Limb (tissue), 2 donors: ENCODE measurements at regions not wholly inside any gene's neighbourhood (a gene's known extent, or its start where the extent isn't known, plus 50 kb on each side); places are given as distances from the start of the nearest gene placed in this dataset.

Experiments
- DNase-seq, 2 donors: peaks; one replicate each; pipeline ENCODE4 v3.0.0-alpha.2; 2016; ENCODE audit errors: extremely low spot score in 2 of 2

GRCh38 chr6:145044641-145045246 is 690.6 kb downstream of the EPM2A start:
- peak in 1 of 2 donors; percentile 40 for DNase-seq

DNA sequence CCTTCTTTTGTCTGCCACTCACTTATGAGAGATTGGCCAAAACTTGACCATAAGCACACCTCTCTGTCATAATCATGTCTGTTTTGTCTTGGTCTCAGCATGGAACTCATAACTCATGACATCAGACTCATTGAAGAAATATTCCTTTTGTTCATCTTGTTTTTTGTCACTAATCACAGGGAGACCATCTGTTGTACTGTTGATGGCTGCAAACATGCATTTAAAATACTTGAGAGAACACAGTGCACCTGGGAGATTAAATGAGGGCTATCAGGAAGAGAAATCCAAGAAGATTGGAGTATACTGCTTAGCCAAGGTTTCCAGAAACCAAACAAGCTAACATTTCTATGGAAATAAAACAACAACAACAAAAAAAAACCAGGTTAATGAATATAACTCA is 689.7 kb downstream of the EPM2A start:
- DNase-seq, result no peak

DNA sequence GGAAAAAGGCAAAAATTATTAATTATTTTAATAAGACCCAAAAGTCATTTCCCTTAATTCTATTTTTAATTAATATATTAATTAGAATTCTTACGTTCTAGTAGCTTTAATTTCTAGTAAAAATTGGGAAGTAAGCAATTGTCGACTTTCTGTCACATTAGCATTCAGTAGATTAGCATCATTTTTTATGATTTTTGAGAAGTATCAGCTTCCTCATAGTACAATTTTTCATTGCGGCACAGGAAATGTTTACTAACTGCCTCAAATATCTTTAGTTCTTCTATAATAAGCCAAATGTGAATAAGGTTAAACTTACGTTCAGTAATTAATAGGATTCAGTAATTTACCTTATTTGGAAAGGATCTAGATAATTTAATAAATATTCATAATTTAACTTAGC is 687.4 kb downstream of the EPM2A start:
- no peak for DNase-seq

DNA sequence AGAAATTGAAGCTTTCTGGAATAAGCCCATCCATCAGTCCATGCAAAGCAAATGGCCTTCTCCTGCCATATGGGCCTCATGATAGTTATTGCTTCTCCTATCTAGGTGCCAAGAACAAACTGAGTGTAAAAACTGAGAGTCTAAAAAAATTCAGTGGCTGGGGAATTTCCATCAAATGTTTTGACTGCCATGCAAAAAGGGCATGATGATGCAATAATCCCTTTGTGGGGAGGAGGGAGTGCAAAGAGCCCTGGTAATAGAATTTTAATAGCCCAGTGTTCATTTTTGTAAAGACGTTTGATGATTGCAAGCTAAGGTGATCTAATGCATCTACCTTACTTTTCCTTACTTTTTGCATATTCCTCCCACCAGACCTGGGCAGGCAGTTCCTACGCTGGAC is 683.7 kb downstream of the EPM2A start:
- no peak for DNase-seq

- no peak for DNase-seq
Observed at GRCh38 chr6:145055567-145055966, 679.8 kb downstream of the EPM2A start.

DNA sequence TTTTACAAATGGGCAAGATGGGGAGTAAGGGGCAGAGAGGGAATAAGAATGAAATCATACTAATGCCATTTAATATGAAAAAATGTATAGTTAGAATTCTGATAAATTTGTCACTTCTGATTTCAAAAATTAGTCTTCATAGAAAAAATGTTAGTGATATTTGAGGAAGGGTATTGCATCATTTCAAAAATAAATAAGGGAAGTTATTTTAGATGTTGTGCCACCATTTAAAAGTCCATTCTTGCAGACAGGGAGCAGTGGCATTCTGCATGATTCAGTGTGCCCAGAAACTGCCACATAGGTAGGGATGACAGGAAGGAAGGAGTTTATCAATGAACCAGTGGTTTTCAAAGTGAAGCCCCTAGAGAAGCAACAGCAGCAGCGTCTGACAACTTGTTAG is 674.6 kb downstream of the EPM2A start:
- DNase-seq, result no peak

DNA sequence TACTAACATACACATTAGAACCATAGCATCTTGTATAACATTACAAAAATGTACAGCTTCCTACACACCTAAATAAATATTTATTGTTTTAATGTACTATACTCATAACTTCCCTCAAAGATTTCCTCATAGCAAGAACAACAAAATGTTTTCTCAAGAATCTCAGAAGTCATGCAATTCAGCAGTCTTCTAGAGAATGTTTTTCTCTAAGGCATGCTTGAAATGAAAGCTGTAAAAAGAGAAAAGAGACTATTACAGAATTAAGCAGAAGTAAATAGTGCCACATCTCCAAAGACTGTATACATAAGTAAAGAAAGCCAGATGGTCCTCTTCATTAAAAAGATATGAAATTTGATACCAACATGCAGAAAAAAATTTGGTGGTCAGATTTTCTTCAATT is 672.2 kb downstream of the EPM2A start:
- DNase-seq, result no peak

DNA sequence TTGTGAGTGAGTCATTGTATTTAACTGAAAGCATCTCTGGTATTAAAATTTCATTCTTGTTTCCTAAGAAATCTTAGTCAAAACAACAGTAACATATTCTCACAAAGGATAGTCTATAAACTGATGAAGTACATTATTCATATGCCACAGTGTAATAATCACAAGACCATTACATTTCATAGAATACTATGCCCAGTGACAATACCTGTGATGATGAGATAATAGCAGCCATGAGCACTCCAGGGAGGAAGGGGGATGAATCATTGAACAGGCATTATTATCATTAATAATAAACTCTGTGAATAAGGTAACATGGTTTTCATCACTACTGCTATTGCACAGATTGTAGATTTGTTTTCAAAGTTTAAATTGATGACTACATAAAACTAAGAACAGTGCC is 667.9 kb downstream of the EPM2A start:
- DNase-seq, result no peak

DNA sequence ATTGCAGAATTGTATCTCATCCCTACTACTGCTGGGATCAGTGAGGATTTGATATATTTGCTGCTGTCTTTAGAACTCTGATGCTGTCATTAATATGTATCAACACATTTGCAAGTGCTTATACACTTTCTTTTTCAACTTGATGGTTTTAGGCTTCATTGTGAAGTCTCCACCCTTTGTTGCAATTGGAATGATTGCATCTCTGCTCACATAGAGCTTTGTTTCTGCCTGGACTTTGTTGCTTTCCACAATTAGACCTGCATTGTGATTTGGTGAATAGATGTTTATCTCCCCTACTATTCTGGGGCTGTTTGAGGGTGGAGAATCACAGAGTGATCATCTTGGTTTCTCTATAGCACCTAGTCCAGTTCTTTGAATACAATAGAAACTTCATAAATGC is 666.7 kb downstream of the EPM2A start:
- DNase-seq, result no peak

GRCh38 chr6:145069966-145070365 is 665.4 kb downstream of the EPM2A start:
- DNase-seq, result no peak

DNA sequence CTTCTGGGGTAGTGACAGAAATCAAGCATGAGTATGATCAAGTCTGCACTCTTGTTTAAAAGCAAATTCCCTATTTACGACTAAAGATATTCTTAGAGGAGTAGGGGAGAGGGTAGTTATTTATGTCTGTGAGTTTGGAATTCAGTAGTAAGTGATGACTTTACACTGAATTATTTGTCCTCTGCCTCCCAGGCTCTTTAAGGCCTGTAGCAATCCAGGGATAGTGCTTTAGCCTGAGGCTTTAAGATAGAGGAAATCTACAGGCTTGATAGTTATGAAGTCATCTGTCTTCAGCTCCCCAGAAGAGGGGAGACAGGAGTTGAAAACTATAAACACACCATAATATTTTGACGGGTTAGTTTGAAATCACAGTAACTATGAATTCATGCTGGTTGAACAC is 664.5 kb downstream of the EPM2A start:
- DNase-seq, result no peak

DNA sequence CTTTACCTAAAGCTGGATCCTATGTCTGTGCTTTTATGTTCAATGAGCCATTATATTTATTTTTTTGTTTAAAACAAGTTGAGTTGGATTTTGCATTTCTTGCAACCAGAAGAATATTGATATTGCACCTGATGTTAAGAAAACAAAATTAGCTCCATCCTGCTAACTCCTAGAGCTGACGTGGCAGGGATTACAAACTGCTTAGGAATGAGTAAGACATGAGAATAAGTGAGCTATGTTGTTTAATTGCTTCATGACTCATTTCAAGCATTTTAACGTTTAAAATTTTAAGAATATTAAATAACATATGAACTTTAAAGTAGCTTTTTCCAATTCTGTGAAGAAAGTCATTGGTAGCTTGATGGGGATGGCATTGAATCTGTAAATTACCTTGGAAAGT is 663.5 kb downstream of the EPM2A start:
- no peak for DNase-seq

DNA sequence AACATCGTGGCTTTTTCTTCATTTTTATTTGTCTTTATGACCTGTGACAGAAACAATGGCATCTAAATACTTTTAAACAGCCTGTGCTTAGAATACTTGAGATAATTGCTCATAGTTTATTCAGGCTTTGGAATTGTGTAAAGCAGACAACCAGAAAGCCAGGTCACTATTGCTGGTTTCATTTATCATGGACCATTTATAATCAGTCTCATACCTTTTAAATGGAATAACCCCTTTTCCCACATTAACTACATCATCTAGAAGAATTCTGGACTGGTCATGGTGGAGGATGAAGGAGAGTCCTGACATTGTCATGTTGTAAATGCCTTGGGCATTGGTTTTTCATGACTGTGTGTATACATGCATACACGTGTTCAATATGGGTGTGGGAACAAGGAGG is 661.5 kb downstream of the EPM2A start:
- DNase-seq, result no peak

- no peak for DNase-seq
Observed at GRCh38 chr6:145074805-145075204, 660.5 kb downstream of the EPM2A start.

- no peak for DNase-seq
Observed at GRCh38 chr6:145075425-145075824, 659.9 kb downstream of the EPM2A start.

- DNase-seq, result no peak
Observed at GRCh38 chr6:145076115-145076841, 659.0 kb downstream of the EPM2A start.

DNA sequence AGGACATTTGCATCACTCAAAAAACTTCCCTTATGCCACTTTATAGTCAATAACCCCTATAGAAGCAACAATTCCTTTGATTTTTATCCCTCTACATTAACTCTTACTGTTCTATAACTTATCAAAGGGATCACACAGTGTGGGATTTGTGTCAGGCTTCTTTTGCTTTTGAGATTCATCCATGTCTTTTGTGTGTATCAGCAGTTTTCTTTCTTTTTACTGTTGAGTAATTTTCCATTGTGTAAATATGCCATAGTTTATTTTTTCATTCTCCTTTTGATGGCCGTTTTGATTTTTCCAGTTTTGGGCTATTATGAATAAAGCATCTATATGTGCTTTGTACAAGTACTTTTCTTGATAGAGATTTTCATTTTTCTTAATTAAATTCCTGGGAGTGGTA is 657.9 kb downstream of the EPM2A start:
- DNase-seq, result no peak

- no peak for DNase-seq
Observed at GRCh38 chr6:145080651-145081050, 654.7 kb downstream of the EPM2A start.

DNA sequence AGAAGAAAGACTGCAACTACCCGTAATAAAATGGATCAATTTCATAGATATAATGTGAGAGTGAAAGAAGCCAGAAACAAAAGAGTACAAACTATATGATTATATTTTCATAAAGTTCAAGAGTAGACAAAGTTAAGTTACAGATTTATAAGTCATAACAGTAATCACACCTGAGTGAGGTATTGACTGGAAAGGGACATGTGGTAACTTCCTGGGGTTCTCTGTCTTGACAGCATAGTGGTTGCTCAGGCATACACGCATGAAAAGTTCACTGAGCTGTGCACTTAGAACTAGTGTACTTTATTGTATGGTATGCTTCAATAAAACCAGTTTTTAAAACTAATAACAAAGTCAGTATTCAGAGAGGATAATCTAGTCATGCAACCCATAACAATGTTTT is 653.6 kb downstream of the EPM2A start:
- DNase-seq, result no peak

DNA sequence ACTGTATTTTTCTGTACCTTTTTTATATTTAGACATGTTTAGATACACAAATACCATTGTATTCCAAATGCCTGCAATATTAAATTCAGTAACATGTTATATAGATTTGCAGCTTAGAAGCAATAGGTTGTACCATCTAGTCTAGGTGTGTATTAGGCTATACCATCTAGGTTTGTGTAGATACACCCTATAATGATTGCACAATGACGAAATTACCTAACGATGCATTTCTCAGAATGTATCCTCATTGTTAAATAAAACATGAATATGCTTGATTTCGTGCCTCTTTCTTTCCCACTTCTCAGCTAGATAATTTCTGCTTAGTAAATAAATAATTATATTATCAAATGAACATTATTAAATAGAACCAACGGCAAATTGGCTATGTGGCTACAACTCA is 653.0 kb downstream of the EPM2A start:
- no peak for DNase-seq

DNA sequence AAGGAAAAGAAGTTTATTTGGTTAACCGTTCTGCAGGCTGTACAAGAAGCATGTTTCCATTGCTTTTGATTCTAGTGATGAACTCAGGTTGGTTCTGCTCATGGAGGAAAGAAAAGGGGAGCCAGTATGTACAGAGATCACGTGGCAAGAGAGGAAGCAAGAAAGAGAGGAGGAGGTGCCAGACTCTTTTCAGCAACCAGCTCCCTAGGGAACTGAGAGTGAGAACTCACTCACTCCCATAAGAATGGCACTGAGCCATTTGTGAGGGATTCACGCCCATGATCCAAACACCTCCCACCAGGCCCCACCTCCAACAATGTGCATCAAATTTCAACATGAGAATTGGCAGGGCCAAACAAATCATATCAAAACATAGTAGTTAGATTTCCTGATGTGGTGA is 649.1 kb downstream of the EPM2A start:
- no peak for DNase-seq

DNA sequence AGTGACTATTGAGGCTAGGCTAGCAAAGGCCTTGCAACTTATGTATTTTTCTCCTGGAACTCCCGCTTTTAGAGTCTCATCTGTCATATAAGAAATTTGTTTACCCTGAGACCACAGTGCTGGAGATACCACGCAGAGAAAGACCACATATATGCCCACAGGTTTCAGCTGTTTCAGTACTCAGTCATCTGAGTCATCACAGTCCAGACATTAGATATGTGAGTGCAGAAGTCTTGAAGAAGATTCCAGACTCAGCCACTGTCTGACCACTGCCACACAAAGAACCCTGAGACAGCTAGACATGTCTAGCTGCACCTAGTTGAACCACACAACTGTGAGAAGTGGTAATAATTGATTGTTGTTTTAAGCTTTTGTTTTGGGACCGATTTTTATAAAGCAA is 648.3 kb downstream of the EPM2A start:
- DNase-seq, result no peak

- no peak for DNase-seq
Observed at GRCh38 chr6:145090801-145091585, 644.3 kb downstream of the EPM2A start.
